Kidney (tissue), 13 donors: ENCODE measurements at regions not wholly inside any gene's neighbourhood (a gene's known extent, or its start where the extent isn't known, plus 50 kb on each side); places are given as distances from the start of the nearest gene placed in this dataset.

Experiments
- DNase-seq, 5 donors: peaks; one replicate each; pipeline ENCODE4 v3.0.0-alpha.2; 2013 to 2020
- FAIRE-seq: peaks from 2 replicates; lab custom pipeline; 2012; peaks lifted over from hg19 to GRCh38; lab: Jason Lieb, UNC
- H3K27ac ChIP-seq, 2 donors: one replicate each; pipeline ENCODE4 v1.7.0; 2013; ENCODE audit warnings: low read depth in 2 of 2, low read length in 2 of 2, inconsistent platforms in 1 of 2
- H3K27me3 ChIP-seq: one replicate; pipeline ENCODE4 v1.7.1; 2013; ENCODE audit warnings: low read length, inconsistent platforms; ENCODE audit not compliant: control insufficient read depth, insufficient read depth
- H3K36me3 ChIP-seq, 3 donors: one replicate each; pipeline versions ENCODE4 v1.7.0 to v1.7.1; 2013; ENCODE audit warnings: low read length in 3 of 3, control low read depth in 1 of 3, inconsistent platforms in 1 of 3; ENCODE audit not compliant: insufficient read depth in 3 of 3, control insufficient read depth in 2 of 3
- H3K4me1 ChIP-seq, 3 donors: one replicate each; pipeline versions ENCODE4 v1.7.0 to v1.7.1; 2013; ENCODE audit warnings: low read length in 3 of 3, inconsistent platforms in 1 of 3, low read depth in 1 of 3; ENCODE audit not compliant: control insufficient read depth in 2 of 3, insufficient read depth in 2 of 3
- H3K4me3 ChIP-seq, 3 donors: one replicate each; pipeline versions ENCODE4 v1.7.0 to v1.8.1; 2013; ENCODE audit warnings: low read length in 3 of 3, control low read depth in 1 of 3, inconsistent platforms in 1 of 3
- H3K9ac ChIP-seq, 3 donors: one replicate each; pipeline versions ENCODE4 v1.7.0 to v1.7.1; 2013; ENCODE audit warnings: low read length in 3 of 3, control low read depth in 1 of 3, inconsistent platforms in 1 of 3
- H3K9me3 ChIP-seq, 3 donors: one replicate each; pipeline versions ENCODE4 v1.7.0 to v1.7.1; 2013; ENCODE audit warnings: low read length in 3 of 3, control low read depth in 1 of 3, inconsistent platforms in 1 of 3; ENCODE audit not compliant: control insufficient read depth in 2 of 3, insufficient read depth in 1 of 3
- intact Hi-C: fragments of 100-400 bp; cut with DNase I; formaldehyde crosslinking; loops from one replicate; pipeline ENCODE4 v1.11.1; 2022
- TF ChIP-seq, protein P1 (sequence below): IDR thresholded peaks from 3 replicates; pipeline ENCODE4 v1.5.1; 2012; ENCODE audit warnings: mild to moderate bottlenecking, moderate library complexity, borderline replicate concordance; ENCODE audit not compliant: insufficient read depth; ENCODE audit errors: extremely low read depth
- donor health status: control.
- donor health status: control.
- donor health status: control.
- donor health status: control.
- donor health status: control.
- donor health status: DM: yes; HTN: yes; CAD: no.
- donor health status: Normal renal cell carcinoma (clear cell type).

DNA sequence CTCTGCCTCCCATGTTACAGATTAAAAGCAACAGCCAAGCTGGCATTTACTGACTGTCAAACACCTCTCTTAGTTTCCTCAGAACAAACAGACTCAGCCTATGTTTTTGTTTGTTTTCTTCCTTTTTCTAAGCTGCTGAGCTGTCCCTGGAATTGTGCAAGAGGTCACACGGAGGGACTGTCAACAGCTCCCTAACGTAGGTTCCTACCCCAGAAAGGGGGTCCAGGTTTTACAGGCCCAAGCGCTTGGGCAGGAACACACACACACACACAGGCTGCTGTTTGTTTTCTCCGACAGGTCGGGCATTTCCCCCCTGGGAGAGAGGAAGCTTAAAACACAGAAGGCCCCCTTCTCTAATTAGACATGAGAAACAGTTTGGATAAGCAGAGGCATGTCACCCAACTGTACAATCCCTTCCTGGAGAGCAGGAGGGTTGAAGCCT is 739.6 kb upstream of the TBX3 start:
- no peak overlapping the region for H3K4me3 ChIP-seq
- intact Hi-C loops, result no loop called here
- no peak overlapping the region for H3K27ac ChIP-seq
- H3K27me3 ChIP-seq, result no peaks in the 10 kb centered on the region
- H3K9me3 ChIP-seq, result no peaks in the 10 kb centered on the region
- FAIRE-seq (no peak), DNase-seq (no peak)
- no peaks in the 10 kb centered on the region for H3K4me1 ChIP-seq
- TF ChIP-seq, protein P1, sequence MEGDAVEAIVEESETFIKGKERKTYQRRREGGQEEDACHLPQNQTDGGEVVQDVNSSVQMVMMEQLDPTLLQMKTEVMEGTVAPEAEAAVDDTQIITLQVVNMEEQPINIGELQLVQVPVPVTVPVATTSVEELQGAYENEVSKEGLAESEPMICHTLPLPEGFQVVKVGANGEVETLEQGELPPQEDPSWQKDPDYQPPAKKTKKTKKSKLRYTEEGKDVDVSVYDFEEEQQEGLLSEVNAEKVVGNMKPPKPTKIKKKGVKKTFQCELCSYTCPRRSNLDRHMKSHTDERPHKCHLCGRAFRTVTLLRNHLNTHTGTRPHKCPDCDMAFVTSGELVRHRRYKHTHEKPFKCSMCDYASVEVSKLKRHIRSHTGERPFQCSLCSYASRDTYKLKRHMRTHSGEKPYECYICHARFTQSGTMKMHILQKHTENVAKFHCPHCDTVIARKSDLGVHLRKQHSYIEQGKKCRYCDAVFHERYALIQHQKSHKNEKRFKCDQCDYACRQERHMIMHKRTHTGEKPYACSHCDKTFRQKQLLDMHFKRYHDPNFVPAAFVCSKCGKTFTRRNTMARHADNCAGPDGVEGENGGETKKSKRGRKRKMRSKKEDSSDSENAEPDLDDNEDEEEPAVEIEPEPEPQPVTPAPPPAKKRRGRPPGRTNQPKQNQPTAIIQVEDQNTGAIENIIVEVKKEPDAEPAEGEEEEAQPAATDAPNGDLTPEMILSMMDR, result no peak
- H3K36me3 ChIP-seq, result no peaks in the 10 kb centered on the region
- no peak overlapping the region for H3K9ac ChIP-seq

DNA sequence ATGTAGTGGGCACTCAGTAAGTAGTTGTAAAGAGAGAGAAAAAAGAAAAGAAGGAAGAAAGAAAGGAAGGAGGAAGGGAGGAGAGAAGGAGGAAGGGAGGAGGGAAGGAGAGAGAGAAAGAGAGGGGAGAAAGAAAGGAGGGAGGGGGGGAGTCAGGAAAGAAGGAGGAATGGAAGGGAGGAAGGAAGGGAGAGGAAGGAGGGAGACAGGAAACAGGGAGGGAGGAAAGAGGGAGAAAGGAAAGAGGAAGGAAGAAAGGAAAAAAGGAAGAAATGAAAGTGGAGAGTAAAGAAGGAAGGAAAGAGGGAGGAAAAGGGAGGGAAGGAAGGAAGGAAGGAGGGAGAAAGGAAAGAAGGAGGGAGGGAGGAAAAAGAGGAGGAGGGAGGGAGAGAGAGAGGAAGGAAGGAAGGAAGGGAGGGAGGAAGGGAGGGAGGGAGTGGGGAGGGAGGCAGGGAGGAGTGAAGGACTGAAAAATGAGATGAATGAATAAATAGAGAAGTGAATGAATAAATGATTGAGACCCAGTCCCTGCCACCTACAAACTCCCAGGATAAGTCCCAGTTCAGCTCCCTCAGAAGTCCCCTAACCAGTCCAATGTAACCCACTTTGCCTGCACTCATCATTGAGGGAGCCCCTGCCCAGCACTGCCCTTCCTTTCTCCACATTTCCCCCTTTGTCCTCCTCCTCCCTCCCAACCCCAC is 739.0 kb upstream of the TBX3 start:
- Histone ChIP-seq H3K36me3 (no peaks in the 10 kb centered on the region), H3K27me3 (no peaks in the 10 kb centered on the region), H3K9ac (no peak overlapping the region), H3K4me1 (no peaks in the 10 kb centered on the region), H3K27ac (no peak overlapping the region), H3K9me3 (no peaks in the 10 kb centered on the region), H3K4me3 (no peak overlapping the region)
- DNase-seq, result no peak
- FAIRE-seq, result no peak
- TF ChIP-seq, protein P1, result no peak
- intact Hi-C loops, result no loop called here

DNA sequence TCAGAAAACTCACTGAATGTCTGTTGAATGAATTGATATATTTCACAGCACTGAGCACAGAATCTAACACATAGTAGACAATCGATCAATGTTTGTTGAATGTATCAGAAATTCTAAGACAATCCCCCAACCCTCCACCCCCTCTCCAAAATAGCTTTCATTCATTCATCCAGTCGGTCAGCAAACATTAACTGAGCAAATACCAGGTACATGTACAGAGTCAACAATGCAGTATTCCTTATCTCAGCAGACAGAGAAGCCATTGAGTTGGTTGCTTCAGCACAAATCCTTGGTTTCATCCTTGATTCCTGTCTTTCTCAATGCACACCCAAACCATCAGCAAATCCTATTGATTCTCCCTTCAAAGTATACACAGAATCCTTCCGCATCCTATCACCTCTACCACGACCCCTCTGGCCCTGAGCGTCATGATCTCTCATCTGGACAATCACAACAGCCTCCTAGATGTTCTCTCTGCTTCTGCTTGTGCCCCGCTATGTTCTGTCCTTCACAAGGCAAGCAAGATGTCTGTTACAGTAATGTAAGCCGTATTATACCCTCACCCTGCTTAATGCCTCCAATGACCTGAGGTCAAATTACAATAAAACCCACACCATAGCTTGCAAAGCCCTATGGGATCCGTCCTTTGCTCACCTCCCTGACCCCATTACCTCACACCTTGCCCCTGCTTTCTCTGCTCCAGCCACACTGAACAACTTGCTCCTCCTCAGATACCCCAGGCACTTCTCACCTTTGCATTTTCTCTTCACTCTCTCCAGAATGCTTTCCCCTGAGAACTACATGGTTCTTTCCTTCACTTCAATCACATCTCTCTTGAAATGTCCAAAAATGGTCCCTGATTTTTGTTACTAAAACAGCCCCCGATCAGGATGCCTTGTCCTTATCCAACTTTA is 738.1 kb upstream of the TBX3 start:
- FAIRE-seq (no peak), DNase-seq (no peak)
- Histone ChIP-seq H3K9ac (no peak overlapping the region), H3K27me3 (no peaks in the 10 kb centered on the region), H3K36me3 (no peaks in the 10 kb centered on the region), H3K4me3 (no peak overlapping the region), H3K9me3 (no peaks in the 10 kb centered on the region), H3K4me1 (no peaks in the 10 kb centered on the region), H3K27ac (no peak overlapping the region)
- TF ChIP-seq, protein P1, result no peak
- intact Hi-C loops, result no loop called here
